GM12878 (cell line): ENCODE measurements at regions not wholly inside any gene's neighbourhood (a gene's known extent, or its start where the extent isn't known, plus 50 kb on each side); places are given as distances from the start of the nearest gene placed in this dataset.

ENCODE experiments used
- ATAC-seq: fragments of 200-7000 bp; cut with Tn5 transposase; 3 replicates; pipeline ENCODE4 v1.9.1; 2020; ENCODE audit warnings: mild to moderate bottlenecking, moderate library complexity
- BruUV-seq: library from RNA; stranded (reverse); fragments of 400-500 nt; replicated peaks from 2 replicates; lab custom pipeline; 2021; lab: Mats Ljungman, UMichigan
- CTCF ChIA-PET: fragments of 300-600 bp; sonication (Branson Sonifier 250); formaldehyde crosslinking; extraction: SDS; loops from one replicate; lab custom pipeline; 2021; ENCODE audit warnings: inconsistent platforms; lab: Yijun Ruan, JAX
- POLR2A ChIA-PET: fragments of 350-600 bp; formaldehyde crosslinking; extraction: SDS; loops from one replicate; lab custom pipeline; 2021; ENCODE audit warnings: inconsistent platforms; lab: Charles Lee
- RAD21 ChIA-PET: fragments of 300-600 bp; sonication (Branson Sonifier 250); formaldehyde crosslinking; loops from one replicate; lab custom pipeline; 2023; ENCODE audit warnings: antibody characterized with exemption; ENCODE audit not compliant: unreplicated experiment; lab: Charles Lee
- SMC1A ChIA-PET: fragments of 300-600 bp; sonication (Branson Sonifier 250); formaldehyde crosslinking; loops from one replicate; lab custom pipeline; 2023; ENCODE audit not compliant: unreplicated experiment, uncharacterized antibody; lab: Charles Lee
- DNase-seq: peaks from one replicate; pipeline ENCODE4 v3.0.0-alpha.2; 2011; ENCODE audit warnings: low read depth, low spot score
- FAIRE-seq: peaks from 3 replicates; lab custom pipeline; 2011; peaks lifted over from hg19 to GRCh38; lab: Jason Lieb, UNC
- H2AFZ ChIP-seq: 2 replicates; pipeline ENCODE4 v1.6.0; 2011; ENCODE audit warnings: low read depth, low read length, control low read depth; ENCODE audit not compliant: control insufficient read depth
- H3K27ac ChIP-seq: 2 replicates; pipeline ENCODE4 v1.5.1; 2011; ENCODE audit warnings: control low read depth; ENCODE audit not compliant: control insufficient read depth, insufficient read depth
- H3K27me3 ChIP-seq, 2 experiments: replicated peaks in 1 of 2; 2 replicates each; pipeline versions ENCODE4 v1.6.0 to v1.6.1; 2011; ENCODE audit warnings: low read length in 1 of 2; ENCODE audit not compliant: control insufficient read depth in 2 of 2, insufficient read depth in 2 of 2
- H3K36me3 ChIP-seq, 2 experiments: 2 replicates each; pipeline ENCODE4 v1.5.1; 2011; ENCODE audit warnings: low read length in 1 of 2; ENCODE audit not compliant: control insufficient read depth in 2 of 2, insufficient read depth in 2 of 2
- H3K4me1 ChIP-seq: 2 replicates; pipeline ENCODE4 v1.6.1; 2011; ENCODE audit warnings: mild to moderate bottlenecking, low read length, moderate library complexity, mixed read lengths; ENCODE audit not compliant: control insufficient read depth, insufficient read depth
- H3K4me2 ChIP-seq: 2 replicates; pipeline ENCODE4 v1.6.0; 2011; ENCODE audit warnings: control low read depth; ENCODE audit not compliant: control insufficient read depth, insufficient read depth
- H3K4me3 ChIP-seq: fragments of 200-600 bp; sonication (generic); 2 replicates; pipeline ENCODE4 v1.5.1; 2016
- H3K79me2 ChIP-seq: 2 replicates; pipeline ENCODE4 v1.6.0; 2011; ENCODE audit warnings: low read length; ENCODE audit not compliant: control insufficient read depth, insufficient read depth
- H3K9ac ChIP-seq: 2 replicates; pipeline ENCODE4 v1.8.0; 2011; ENCODE audit warnings: low read length, control low read depth, mixed read lengths; ENCODE audit not compliant: control insufficient read depth, insufficient read depth
- H3K9me3 ChIP-seq: replicated peaks from 3 replicates; pipeline ENCODE4 v1.5.1; 2011; ENCODE audit warnings: mild to moderate bottlenecking, low read length; ENCODE audit not compliant: control insufficient read depth, insufficient read depth
- H4K20me1 ChIP-seq: 2 replicates; pipeline ENCODE4 v1.6.0; 2011; ENCODE audit not compliant: control insufficient read depth, insufficient read depth
- ATF7 ChIP-seq: fragments of 450-650 bp; IDR thresholded peaks from 2 replicates; pipeline ENCODE4 v1.6.1; 2016; ENCODE audit warnings: low read depth, mild to moderate bottlenecking
- FOXM1 ChIP-seq: IDR thresholded peaks from 2 replicates; pipeline ENCODE4 v1.6.1; 2012; ENCODE audit warnings: low read depth, mild to moderate bottlenecking, inconsistent platforms, low read length, moderate library complexity
- GABPA ChIP-seq: IDR thresholded peaks from 2 replicates; pipeline ENCODE4 v1.6.1; 2014; ENCODE audit warnings: antibody characterized with exemption, low read depth, mild to moderate bottlenecking, inconsistent platforms
- GATAD2B ChIP-seq: fragments of 450-650 bp; conservative IDR thresholded peaks from 2 replicates; pipeline ENCODE4 v1.6.1; 2017; ENCODE audit warnings: low read depth, mild to moderate bottlenecking, moderate library complexity
- KDM1A ChIP-seq: fragments of 200-600 bp; sonication (generic); IDR thresholded peaks from 2 replicates; pipeline ENCODE4 v1.6.1; 2016; ENCODE audit warnings: borderline replicate concordance
- KLF5 ChIP-seq: fragments of 450-650 bp; IDR thresholded peaks from 2 replicates; pipeline ENCODE4 v1.6.1; 2014; ENCODE audit warnings: mild to moderate bottlenecking; ENCODE audit not compliant: partially characterized antibody
- NFIC ChIP-seq: IDR thresholded peaks from 2 replicates; pipeline ENCODE4 v1.6.1; 2012; ENCODE audit warnings: low read depth, mild to moderate bottlenecking, inconsistent platforms, low read length, moderate library complexity
- NFYA ChIP-seq: IDR thresholded peaks from 2 replicates; pipeline ENCODE4 v1.6.1; 2011; ENCODE audit warnings: low read depth, mild to moderate bottlenecking, low read length, improper control_type of control experiment, borderline replicate concordance
- NFYB ChIP-seq: IDR thresholded peaks from 2 replicates; pipeline ENCODE4 v1.6.1; 2011; ENCODE audit warnings: low read depth, mild to moderate bottlenecking, low read length, improper control_type of control experiment, moderate library complexity; ENCODE audit not compliant: insufficient read depth
- POLR2AphosphoS2 ChIP-seq: IDR thresholded peaks from 2 replicates; pipeline ENCODE4 v1.6.1; 2011; ENCODE audit warnings: low read depth, mild to moderate bottlenecking, low read length, improper control_type of control experiment, moderate library complexity
- RAD51 ChIP-seq: fragments of 450-650 bp; IDR thresholded peaks from 2 replicates; pipeline ENCODE4 v1.6.1; 2016; ENCODE audit warnings: moderate library complexity, mild to moderate bottlenecking, inconsistent platforms
- RB1 ChIP-seq: fragments of 450-650 bp; formaldehyde crosslinking; IDR thresholded peaks from 2 replicates; pipeline ENCODE4 v1.6.1; 2017; ENCODE audit warnings: mild to moderate bottlenecking, borderline replicate concordance
- YBX1 ChIP-seq: fragments of 450-650 bp; IDR thresholded peaks from 2 replicates; pipeline ENCODE4 v1.6.1; 2016; ENCODE audit warnings: antibody characterized with exemption
- WGBS: methylation state at CpG from one replicate; pipeline ENCODE4 v1.1.6; 2016; ENCODE audit warnings: low lambda C conversion rate; ENCODE audit not compliant: insufficient replicate concordance, insufficient coverage; ENCODE audit errors: missing lambda C conversion rate; 5-methylcytosine and 5-hydroxymethylcytosine counted together
- in situ Hi-C: fragments of 300-500 bp; cut with MboI; formaldehyde crosslinking; loops from 9 replicates; pipeline ENCODE4 v1.14.3; 2018; ENCODE audit warnings: mixed read lengths
- intact Hi-C: fragments of 100-400 bp; cut with micrococcal nuclease; formaldehyde crosslinking; loops from one replicate; pipeline ENCODE4 v1.14.2; 2022; ENCODE audit not compliant: unreplicated experiment
- TF ChIP-seq, protein P1 (sequence below): fragments of 450-650 bp; IDR thresholded peaks from 2 replicates; pipeline ENCODE4 v1.6.1; 2016; ENCODE audit warnings: mild to moderate bottlenecking
- TF ChIP-seq, protein P2 (sequence below): fragments of 450-650 bp; IDR thresholded peaks from 2 replicates; pipeline ENCODE4 v1.6.1; 2017; ENCODE audit warnings: mild to moderate bottlenecking

- Histone ChIP-seq H3K4me1 (no peaks in the 10 kb centered on the region), H3K9ac (no peak overlapping the region), H3K27ac (no peak overlapping the region), H2AFZ (no peak overlapping the region), H3K79me2 (no peaks in the 10 kb centered on the region), H3K4me3 (no peak overlapping the region), H3K9me3 (no peaks in the 10 kb centered on the region), H3K27me3 (no peaks in the 10 kb centered on the region; a peak in 2 of 4 replicates), H4K20me1 (no peaks in the 10 kb centered on the region), H3K36me3 (no peaks in the 10 kb centered on the region), H3K4me2 (no peak overlapping the region)
- in situ Hi-C loops (no loop called here), intact Hi-C loops (no loop called here)
- ChIA-PET POLR2A (no interaction called here), RAD21 (no interaction called here), SMC1A (no interaction called here), CTCF (no interaction called here)
- TF ChIP-seq NFYB: no peak
- TF ChIP-seq RAD51: no peak
- TF ChIP-seq, protein P1, sequence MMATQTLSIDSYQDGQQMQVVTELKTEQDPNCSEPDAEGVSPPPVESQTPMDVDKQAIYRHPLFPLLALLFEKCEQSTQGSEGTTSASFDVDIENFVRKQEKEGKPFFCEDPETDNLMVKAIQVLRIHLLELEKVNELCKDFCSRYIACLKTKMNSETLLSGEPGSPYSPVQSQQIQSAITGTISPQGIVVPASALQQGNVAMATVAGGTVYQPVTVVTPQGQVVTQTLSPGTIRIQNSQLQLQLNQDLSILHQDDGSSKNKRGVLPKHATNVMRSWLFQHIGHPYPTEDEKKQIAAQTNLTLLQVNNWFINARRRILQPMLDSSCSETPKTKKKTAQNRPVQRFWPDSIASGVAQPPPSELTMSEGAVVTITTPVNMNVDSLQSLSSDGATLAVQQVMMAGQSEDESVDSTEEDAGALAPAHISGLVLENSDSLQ: no peak
- TF ChIP-seq ATF7: no peak
- TF ChIP-seq YBX1: no peak
- no peak for TF ChIP-seq NFIC
- no peak for TF ChIP-seq POLR2AphosphoS2
- TF ChIP-seq RB1: no peak
- TF ChIP-seq KLF5: no peak
- no peak for TF ChIP-seq KDM1A
- TF ChIP-seq NFYA: no peak
- TF ChIP-seq GABPA: no peak
- TF ChIP-seq, protein P2, sequence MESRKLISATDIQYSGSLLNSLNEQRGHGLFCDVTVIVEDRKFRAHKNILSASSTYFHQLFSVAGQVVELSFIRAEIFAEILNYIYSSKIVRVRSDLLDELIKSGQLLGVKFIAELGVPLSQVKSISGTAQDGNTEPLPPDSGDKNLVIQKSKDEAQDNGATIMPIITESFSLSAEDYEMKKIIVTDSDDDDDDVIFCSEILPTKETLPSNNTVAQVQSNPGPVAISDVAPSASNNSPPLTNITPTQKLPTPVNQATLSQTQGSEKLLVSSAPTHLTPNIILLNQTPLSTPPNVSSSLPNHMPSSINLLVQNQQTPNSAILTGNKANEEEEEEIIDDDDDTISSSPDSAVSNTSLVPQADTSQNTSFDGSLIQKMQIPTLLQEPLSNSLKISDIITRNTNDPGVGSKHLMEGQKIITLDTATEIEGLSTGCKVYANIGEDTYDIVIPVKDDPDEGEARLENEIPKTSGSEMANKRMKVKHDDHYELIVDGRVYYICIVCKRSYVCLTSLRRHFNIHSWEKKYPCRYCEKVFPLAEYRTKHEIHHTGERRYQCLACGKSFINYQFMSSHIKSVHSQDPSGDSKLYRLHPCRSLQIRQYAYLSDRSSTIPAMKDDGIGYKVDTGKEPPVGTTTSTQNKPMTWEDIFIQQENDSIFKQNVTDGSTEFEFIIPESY: no peak
- TF ChIP-seq GATAD2B: no peak
- TF ChIP-seq FOXM1: no peak
- FAIRE-seq (no peak), DNase-seq (no peak), ATAC-seq (no peak)
- BruUV-seq: no TSS peak
- WGBS: 6% methylated on average over 4 of the region's 4 CpGs
Measured at GRCh38 chr9:120263836-120264235, 316.1 kb downstream of the CDK5RAP2 start.
